GM20000 (cell line): ENCODE measurements at regions not wholly inside any gene's neighbourhood (a gene's known extent, or its start where the extent isn't known, plus 50 kb on each side); places are given as distances from the start of the nearest gene placed in this dataset.

Experiments used
- DNase-seq: peaks from one replicate; pipeline ENCODE4 v3.0.0; 2012; ENCODE audit warnings: low spot score
- TF ChIP-seq, protein P1 (sequence below): IDR thresholded peaks from 2 replicates; pipeline ENCODE4 v1.5.1; 2012; ENCODE audit warnings: mild to moderate bottlenecking, control low read depth; ENCODE audit errors: extremely low read depth, missing control alignments

DNA sequence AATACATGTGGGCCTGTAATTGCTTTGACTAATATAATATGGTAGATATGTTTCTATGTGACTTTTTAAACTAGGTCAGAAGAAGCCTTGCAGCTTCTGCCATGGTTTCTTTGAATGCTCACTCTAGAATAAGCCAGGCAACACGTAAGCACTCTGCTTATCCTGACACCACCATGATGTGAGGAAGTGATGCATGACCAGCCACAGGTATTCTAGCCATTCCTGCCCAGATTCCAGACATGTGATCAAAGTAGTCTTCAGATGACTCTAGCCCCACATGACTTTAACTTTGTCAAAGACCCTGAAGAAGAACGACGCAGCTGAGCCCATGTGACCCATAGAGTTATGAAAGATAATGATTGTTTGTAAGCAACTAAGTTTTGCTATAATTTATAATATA lies 276.1 kb upstream of the NCAM1 start:
- TF ChIP-seq, protein P1, sequence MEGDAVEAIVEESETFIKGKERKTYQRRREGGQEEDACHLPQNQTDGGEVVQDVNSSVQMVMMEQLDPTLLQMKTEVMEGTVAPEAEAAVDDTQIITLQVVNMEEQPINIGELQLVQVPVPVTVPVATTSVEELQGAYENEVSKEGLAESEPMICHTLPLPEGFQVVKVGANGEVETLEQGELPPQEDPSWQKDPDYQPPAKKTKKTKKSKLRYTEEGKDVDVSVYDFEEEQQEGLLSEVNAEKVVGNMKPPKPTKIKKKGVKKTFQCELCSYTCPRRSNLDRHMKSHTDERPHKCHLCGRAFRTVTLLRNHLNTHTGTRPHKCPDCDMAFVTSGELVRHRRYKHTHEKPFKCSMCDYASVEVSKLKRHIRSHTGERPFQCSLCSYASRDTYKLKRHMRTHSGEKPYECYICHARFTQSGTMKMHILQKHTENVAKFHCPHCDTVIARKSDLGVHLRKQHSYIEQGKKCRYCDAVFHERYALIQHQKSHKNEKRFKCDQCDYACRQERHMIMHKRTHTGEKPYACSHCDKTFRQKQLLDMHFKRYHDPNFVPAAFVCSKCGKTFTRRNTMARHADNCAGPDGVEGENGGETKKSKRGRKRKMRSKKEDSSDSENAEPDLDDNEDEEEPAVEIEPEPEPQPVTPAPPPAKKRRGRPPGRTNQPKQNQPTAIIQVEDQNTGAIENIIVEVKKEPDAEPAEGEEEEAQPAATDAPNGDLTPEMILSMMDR: no peak

DNA sequence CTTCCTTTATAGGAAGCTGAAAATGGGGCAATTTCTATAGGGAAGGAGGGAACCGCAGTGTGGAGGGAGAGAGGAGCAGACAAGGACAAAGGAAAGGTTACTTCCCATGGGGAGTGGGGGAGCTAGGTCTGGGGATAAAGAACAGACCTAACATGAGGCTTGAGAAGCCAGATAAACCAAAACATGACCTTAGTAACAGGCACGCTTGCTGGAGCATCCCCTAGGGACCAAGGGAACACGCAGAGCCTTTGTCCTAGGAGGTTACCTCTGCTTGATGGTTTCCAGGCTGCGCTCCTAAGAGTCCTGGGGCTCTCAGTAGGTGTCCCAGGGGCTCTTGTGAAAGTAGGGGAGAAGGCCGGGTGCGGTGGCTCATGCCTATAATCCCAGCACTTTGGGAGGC lies 271.4 kb upstream of the NCAM1 start:
- TF ChIP-seq, protein P1: no peak
- DNase-seq: no peak

More for the DNA sequence above, 276.1 kb upstream of the NCAM1 start:
- DNase-seq: no peak

DNA sequence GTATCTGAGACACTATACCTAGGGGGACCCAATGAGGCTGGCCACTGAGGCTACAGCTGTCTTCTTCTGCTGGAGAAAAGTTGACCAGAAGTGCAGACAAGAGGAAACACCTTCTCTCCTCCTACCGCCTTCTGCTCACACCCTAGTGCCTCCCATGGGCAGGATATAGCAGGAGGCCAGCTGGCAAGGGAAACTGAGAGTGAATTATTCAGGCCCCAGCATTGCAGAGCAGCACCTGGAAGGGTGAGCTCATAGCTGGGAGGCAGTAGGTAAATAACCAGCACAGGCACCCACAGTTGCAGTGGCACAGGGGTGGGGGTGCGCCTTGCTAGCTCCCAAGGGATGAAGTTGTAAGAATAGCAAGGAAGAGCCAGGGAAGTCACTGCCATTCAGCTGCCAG lies 267.4 kb upstream of the NCAM1 start:
- no peak for DNase-seq
- TF ChIP-seq, protein P1: no peak

DNA sequence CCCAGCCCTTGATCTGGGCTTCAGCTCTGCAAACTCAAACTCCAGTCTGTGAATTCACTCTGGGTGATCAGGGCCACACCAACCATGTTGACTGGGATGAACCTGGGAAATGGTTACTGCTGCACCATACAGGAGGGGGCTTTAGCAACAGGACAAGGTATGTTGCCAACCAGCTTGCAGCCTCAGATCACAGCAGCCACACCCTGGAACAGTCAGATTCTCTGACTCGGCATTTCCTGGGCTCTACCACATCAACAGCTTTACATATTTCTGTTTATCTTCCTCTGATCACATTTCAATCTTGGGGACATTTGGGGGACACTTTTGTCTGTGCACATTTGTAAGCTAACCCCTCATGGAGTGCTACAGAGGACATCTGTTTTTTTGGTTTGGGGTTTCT lies 267.0 kb upstream of the NCAM1 start:
- TF ChIP-seq, protein P1: no peak
- no peak for DNase-seq

DNA sequence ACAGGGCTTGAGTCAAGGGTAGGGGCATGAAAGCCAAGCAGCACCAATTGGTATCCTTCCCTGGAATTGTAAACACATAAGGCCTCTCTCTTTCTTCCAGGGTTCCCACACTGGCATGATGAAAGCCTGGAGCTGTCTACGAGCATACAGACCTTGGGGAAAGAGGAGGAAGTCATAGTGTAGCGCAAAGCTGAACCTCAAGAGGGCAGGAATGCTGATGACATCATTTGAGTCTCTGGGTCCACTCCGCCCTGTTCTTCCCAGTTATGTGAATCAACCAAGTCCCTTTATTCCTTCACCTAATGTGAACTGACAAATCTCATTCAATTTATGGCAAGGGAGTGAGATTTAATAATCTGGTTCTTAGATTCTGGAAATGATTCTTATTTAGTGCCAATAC lies 266.4 kb upstream of the NCAM1 start:
- TF ChIP-seq, protein P1: no peak
- DNase-seq: no peak

DNA sequence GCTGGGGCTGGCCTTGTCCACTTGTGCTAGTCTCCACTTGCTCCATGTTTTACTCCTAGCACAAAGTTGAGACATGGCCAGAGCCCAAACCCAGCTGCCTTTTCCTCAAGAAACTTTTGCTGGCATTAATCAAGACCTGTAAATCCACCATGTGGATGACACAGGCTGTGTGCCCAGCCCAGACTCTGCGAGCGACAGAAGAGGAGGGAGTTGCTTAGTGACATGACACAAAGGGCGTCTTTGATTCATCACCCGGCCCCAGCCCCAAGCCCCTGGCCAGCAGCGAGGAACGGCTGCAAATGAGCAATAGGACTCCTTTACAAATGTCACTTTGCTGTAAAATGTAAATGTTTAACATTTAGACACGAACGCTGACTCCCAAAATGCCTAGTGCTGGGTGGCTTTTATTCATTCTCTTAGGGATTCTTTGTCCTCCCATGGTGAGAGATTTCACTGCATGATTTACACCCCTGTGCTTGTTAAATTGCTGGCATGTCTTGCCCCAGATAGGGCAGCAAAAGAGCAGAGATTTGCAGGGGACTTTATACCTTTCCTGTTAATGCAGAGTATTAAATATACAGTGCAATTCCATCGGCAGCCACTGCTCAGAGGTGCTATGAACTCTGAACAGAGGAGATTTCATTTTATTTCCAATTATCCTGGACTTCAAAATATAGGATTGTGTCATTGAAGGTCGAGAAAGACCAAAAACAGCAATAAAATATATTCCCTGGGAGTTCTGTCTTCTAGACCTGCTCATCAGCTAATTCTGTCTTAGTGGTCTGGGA lies 263.6 kb upstream of the NCAM1 start:
- TF ChIP-seq, protein P1: no peak
- no peak for DNase-seq

DNA sequence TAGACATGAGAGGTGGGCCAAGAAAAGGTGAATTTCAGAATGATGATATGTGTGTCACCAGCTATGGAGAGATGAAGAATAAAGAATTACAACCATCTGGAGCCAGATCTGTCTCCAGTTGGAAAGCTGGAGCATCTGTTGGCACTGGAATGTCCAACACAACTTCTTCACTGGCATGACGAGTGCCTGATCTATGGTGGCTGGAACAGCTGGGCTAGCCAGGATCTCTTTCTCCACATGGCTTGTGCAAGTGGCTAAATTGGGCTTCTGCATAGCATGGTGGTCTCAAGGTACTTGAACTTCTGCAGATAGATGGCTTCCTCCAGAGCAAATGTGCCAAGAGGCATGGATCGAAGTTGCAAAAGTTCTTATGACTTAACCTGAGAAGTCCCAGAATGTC lies 256.1 kb upstream of the NCAM1 start:
- TF ChIP-seq, protein P1: no peak
- no peak for DNase-seq
